OCI-LY1 (cell line): ENCODE measurements at regions not wholly inside any gene's neighbourhood (a gene's known extent, or its start where the extent isn't known, plus 50 kb on each side); places are given as distances from the start of the nearest gene placed in this dataset.

Experiments used
- H2AFZ ChIP-seq: fragments of 200-600 bp; sonication (generic), shearing (Covaris generic); 2 replicates; pipeline ENCODE4 v1.6.0; 2014; ENCODE audit warnings: antibody characterized with exemption, mild to moderate bottlenecking, low read length
- H3F3A ChIP-seq: fragments of 200-600 bp; sonication (generic), shearing (Covaris generic); 2 replicates; pipeline ENCODE4 v1.6.0; 2014; ENCODE audit warnings: mild to moderate bottlenecking, antibody characterized with exemption, low read length, moderate library complexity; ENCODE audit not compliant: insufficient read depth
- H3K27ac ChIP-seq: fragments of 200-600 bp; sonication (generic); 2 replicates; pipeline ENCODE4 v1.5.1; 2014; ENCODE audit warnings: low read length, mixed run types, mild to moderate bottlenecking, low read depth; ENCODE audit not compliant: poor library complexity, severe bottlenecking
- H3K27me3 ChIP-seq: fragments of 200-600 bp; sonication (generic); 2 replicates; pipeline ENCODE4 v1.6.0; 2014; ENCODE audit warnings: antibody characterized with exemption, mild to moderate bottlenecking, low read length, moderate library complexity; ENCODE audit not compliant: insufficient read depth
- H3K36me3 ChIP-seq: fragments of 200-600 bp; sonication (generic); 2 replicates; pipeline ENCODE4 v1.6.1; 2014; ENCODE audit warnings: mild to moderate bottlenecking, antibody characterized with exemption, low read length, moderate library complexity, mixed read lengths; ENCODE audit not compliant: insufficient read depth
- H3K4me1 ChIP-seq: fragments of 200-600 bp; sonication (generic); 2 replicates; pipeline ENCODE4 v1.5.1; 2014; ENCODE audit warnings: mild to moderate bottlenecking, low read length, moderate library complexity; ENCODE audit not compliant: insufficient read depth, severe bottlenecking
- H3K4me2 ChIP-seq: fragments of 200-600 bp; sonication (generic), shearing (Covaris generic); 2 replicates; pipeline ENCODE4 v1.6.1; 2014; ENCODE audit warnings: low read length
- H3K4me3 ChIP-seq: fragments of 200-600 bp; sonication (generic); 2 replicates; pipeline ENCODE4 v1.5.1; 2014; ENCODE audit warnings: low read length, low read depth, mild to moderate bottlenecking, mixed read lengths; ENCODE audit not compliant: poor library complexity, severe bottlenecking
- H3K79me2 ChIP-seq: fragments of 200-600 bp; shearing (Covaris generic); 2 replicates; pipeline ENCODE4 v1.6.1; 2016; ENCODE audit warnings: mixed run types, low read length, mixed read lengths; ENCODE audit not compliant: insufficient read depth
- H3K9ac ChIP-seq: fragments of 200-600 bp; sonication (generic), shearing (Covaris generic); 2 replicates; pipeline ENCODE4 v1.6.1; 2014; ENCODE audit warnings: mild to moderate bottlenecking, low read length, mixed read lengths
- H3K9me2 ChIP-seq: fragments of 200-600 bp; sonication (generic), shearing (Covaris generic); 2 replicates; pipeline ENCODE4 v1.6.1; 2014; ENCODE audit warnings: low read depth, mild to moderate bottlenecking, low read length, mixed read lengths
- H3K9me3 ChIP-seq: fragments of 200-600 bp; shearing (Covaris generic); 2 replicates; pipeline ENCODE4 v1.6.1; 2014; ENCODE audit warnings: low read length, mixed read lengths
- H4K20me1 ChIP-seq: fragments of 200-600 bp; sonication (generic), shearing (Covaris generic); 2 replicates; pipeline ENCODE4 v1.6.0; 2016; ENCODE audit warnings: mild to moderate bottlenecking, low read length; ENCODE audit not compliant: insufficient read depth
- CTCF ChIP-seq: fragments of 200-600 bp; sonication (generic), shearing (Covaris generic); IDR thresholded peaks from 2 replicates; pipeline ENCODE4 v1.5.1; 2017; ENCODE audit warnings: mild to moderate bottlenecking, antibody characterized with exemption, low read length, moderate library complexity, mixed read lengths
- EZH2 ChIP-seq: fragments of 200-600 bp; sonication (generic), shearing (Covaris generic); IDR thresholded peaks from 2 replicates; pipeline ENCODE4 v1.8.0; 2017; ENCODE audit warnings: borderline replicate concordance, mixed run types, mild to moderate bottlenecking, antibody characterized with exemption, low read length, moderate library complexity, mixed read lengths

- H3K4me3 ChIP-seq = no peak overlapping the region
- H2AFZ ChIP-seq = no peak overlapping the region
- H3K9ac ChIP-seq = no peak overlapping the region
- no peaks in the 10 kb centered on the region for H3K9me2 ChIP-seq
- H3K79me2 ChIP-seq = no peaks in the 10 kb centered on the region
- H3K27ac ChIP-seq = no peak overlapping the region
- TF ChIP-seq EZH2 (no peak), CTCF (no peak)
- H3K27me3 ChIP-seq = no peaks in the 10 kb centered on the region
- no peaks in the 10 kb centered on the region for H3F3A ChIP-seq
- H3K9me3 ChIP-seq = no peaks in the 10 kb centered on the region
- H3K36me3 ChIP-seq = no peaks in the 10 kb centered on the region
- H3K4me1 ChIP-seq = no peaks in the 10 kb centered on the region
- no peak overlapping the region for H3K4me2 ChIP-seq
- no peaks in the 10 kb centered on the region for H4K20me1 ChIP-seq
These were observed 53.1 kb upstream of the TRIM67 start for GRCh38 chr1:231108516-231109302.

- H3K9me2 ChIP-seq = no peaks in the 10 kb centered on the region
- H3F3A ChIP-seq = no peaks in the 10 kb centered on the region
- H3K36me3 ChIP-seq = no peaks in the 10 kb centered on the region
- no peaks in the 10 kb centered on the region for H4K20me1 ChIP-seq
- H3K4me1 ChIP-seq = no peaks in the 10 kb centered on the region
- H3K9ac ChIP-seq = no peak overlapping the region
- H3K4me3 ChIP-seq = no peak overlapping the region
- no peak overlapping the region for H3K27ac ChIP-seq
- H3K79me2 ChIP-seq = no peaks in the 10 kb centered on the region
- no peak overlapping the region for H3K4me2 ChIP-seq
- 0 out of 2 replicates have a peak, but pooled peaks cover 6% of the 10 kb centered on the region for H3K27me3 ChIP-seq
- TF ChIP-seq CTCF (no peak), EZH2 (no peak)
- no peak overlapping the region for H2AFZ ChIP-seq
- no peaks in the 10 kb centered on the region for H3K9me3 ChIP-seq
These were observed 54.1 kb upstream of the TRIM67 start for GRCh38 chr1:231107600-231108326.

- Histone ChIP-seq H4K20me1 (no peaks in the 10 kb centered on the region), H3K9ac (no peak overlapping the region), H3K4me1 (no peaks in the 10 kb centered on the region), H3K79me2 (no peaks in the 10 kb centered on the region), H3K36me3 (no peaks in the 10 kb centered on the region), H2AFZ (no peak overlapping the region), H3K27me3 (0 out of 2 replicates have a peak, but pooled peaks cover 7% of the 10 kb centered on the region), H3K27ac (no peak overlapping the region), H3K4me2 (no peak overlapping the region), H3K9me3 (no peaks in the 10 kb centered on the region), H3K4me3 (no peak overlapping the region), H3K9me2 (no peaks in the 10 kb centered on the region), H3F3A (no peaks in the 10 kb centered on the region)
- TF ChIP-seq CTCF = no peak
- no peak for TF ChIP-seq EZH2
These were observed 54.7 kb upstream of the TRIM67 start for GRCh38 chr1:231107151-231107550.
